ENCODE measurements at regions not wholly inside any gene's neighbourhood (a gene's known extent, or its start where the extent isn't known, plus 50 kb on each side); places are given as distances from the start of the nearest gene placed in this dataset.
"Not testable (repeated sequence)": the region's sequence is repeated elsewhere in the genome, so short reads cannot be mapped to it uniquely, and the experiment has no call there.

- Histone ChIP-seq H3K79me2 (ENCODE audit: insufficient read depth, low read length) (no peaks in the 10 kb centered on the region), H3K27me3 (ENCODE audit: insufficient read depth, low read length) (no peaks in the 10 kb centered on the region; the same call in 1 of the 2 replicates), H3K9me3 (ENCODE audit: low read length) (no peaks in the 10 kb centered on the region), H4K20me1 (ENCODE audit: insufficient read depth, low read length) (no peaks in the 10 kb centered on the region), H3K4me2 (ENCODE audit: low read length) (no peak overlapping the region), H3K9ac (ENCODE audit: low read length) (no peak overlapping the region), H3K9me2 (ENCODE audit: low read depth, low read length) (no peaks in the 10 kb centered on the region), H3K36me3 (ENCODE audit: insufficient read depth, low read length) (no peaks in the 10 kb centered on the region), H3F3A (ENCODE audit: insufficient read depth, low read length) (no peaks in the 10 kb centered on the region), H3K4me1 (ENCODE audit: insufficient read depth, low read length, severe bottlenecking) (no peaks in the 10 kb centered on the region), H2AFZ (ENCODE audit: low read length) (no peak overlapping the region), H3K27ac (ENCODE audit: low read depth, low read length, poor library complexity, severe bottlenecking) (no peak overlapping the region), H3K4me3 (ENCODE audit: low read depth, low read length, poor library complexity, severe bottlenecking) (no peak overlapping the region)
- TF ChIP-seq CTCF (IDR thresholded peaks at IDR 0.05; ENCODE audit: low read length) (no peak), EZH2 (IDR thresholded peaks at IDR 0.05; ENCODE audit: borderline replicate concordance, low read length) (no peak)
Measured at GRCh38 chr7:17105701-17106100, 192.8 kb upstream of the AHR start.

- Histone ChIP-seq H3K4me2 (ENCODE audit: low read length) (no peak overlapping the region), H3K9me3 (ENCODE audit: low read length) (no peaks in the 10 kb centered on the region), H3K4me3 (ENCODE audit: low read depth, low read length, poor library complexity, severe bottlenecking) (no peak overlapping the region), H3K9me2 (ENCODE audit: low read depth, low read length) (no peaks in the 10 kb centered on the region), H3F3A (ENCODE audit: insufficient read depth, low read length) (no peaks in the 10 kb centered on the region), H2AFZ (ENCODE audit: low read length) (no peak overlapping the region), H3K36me3 (ENCODE audit: insufficient read depth, low read length) (no peaks in the 10 kb centered on the region), H3K27me3 (ENCODE audit: insufficient read depth, low read length) (no peaks in the 10 kb centered on the region), H3K79me2 (ENCODE audit: insufficient read depth, low read length) (no peaks in the 10 kb centered on the region), H3K4me1 (ENCODE audit: insufficient read depth, low read length, severe bottlenecking) (no peaks in the 10 kb centered on the region), H3K27ac (ENCODE audit: low read depth, low read length, poor library complexity, severe bottlenecking) (no peak overlapping the region), H3K9ac (ENCODE audit: low read length) (no peak overlapping the region), H4K20me1 (ENCODE audit: insufficient read depth, low read length) (no peaks in the 10 kb centered on the region)
- TF ChIP-seq EZH2 (IDR thresholded peaks at IDR 0.05; ENCODE audit: borderline replicate concordance, low read length) (no peak), CTCF (IDR thresholded peaks at IDR 0.05; ENCODE audit: low read length) (no peak)
Measured at GRCh38 chr7:17108049-17108584, 190.3 kb upstream of the AHR start.

GRCh38 chr7:17109020-17109419, 189.4 kb upstream of the AHR start:
- Histone ChIP-seq H4K20me1 (ENCODE audit: insufficient read depth, low read length) (no peaks in the 10 kb centered on the region), H3K9me2 (ENCODE audit: low read depth, low read length) (no peaks in the 10 kb centered on the region)

GRCh38 chr7:17113770-17114169, 184.7 kb upstream of the AHR start:
- not testable (repeated sequence) for H3K9me2 ChIP-seq (ENCODE audit: low read depth, low read length); H3K4me2 ChIP-seq (ENCODE audit: low read length); H3K79me2 ChIP-seq (ENCODE audit: insufficient read depth, low read length); H3K4me3 ChIP-seq (ENCODE audit: low read depth, low read length, poor library complexity, severe bottlenecking); H3K9me3 ChIP-seq (ENCODE audit: low read length); H4K20me1 ChIP-seq (ENCODE audit: insufficient read depth, low read length); H3K36me3 ChIP-seq (ENCODE audit: insufficient read depth, low read length); H3K9ac ChIP-seq (ENCODE audit: low read length); H3F3A ChIP-seq (ENCODE audit: insufficient read depth, low read length); H2AFZ ChIP-seq (ENCODE audit: low read length); H3K4me1 ChIP-seq (ENCODE audit: insufficient read depth, low read length, severe bottlenecking); H3K27ac ChIP-seq (ENCODE audit: low read depth, low read length, poor library complexity, severe bottlenecking); H3K27me3 ChIP-seq (ENCODE audit: insufficient read depth, low read length)

More at GRCh38 chr7:17109020-17109419, 189.4 kb upstream of the AHR start:
- Histone ChIP-seq H3K36me3 (ENCODE audit: insufficient read depth, low read length) (no peaks in the 10 kb centered on the region), H3K4me1 (ENCODE audit: insufficient read depth, low read length, severe bottlenecking) (no peaks in the 10 kb centered on the region), H2AFZ (ENCODE audit: low read length) (no peak overlapping the region), H3K4me3 (ENCODE audit: low read depth, low read length, poor library complexity, severe bottlenecking) (no peak overlapping the region), H3K9ac (ENCODE audit: low read length) (no peak overlapping the region), H3F3A (ENCODE audit: insufficient read depth, low read length) (no peaks in the 10 kb centered on the region), H3K4me2 (ENCODE audit: low read length) (no peak overlapping the region), H3K27me3 (ENCODE audit: insufficient read depth, low read length) (no peaks in the 10 kb centered on the region), H3K27ac (ENCODE audit: low read depth, low read length, poor library complexity, severe bottlenecking) (no peak overlapping the region), H3K9me3 (ENCODE audit: low read length) (no peaks in the 10 kb centered on the region), H3K79me2 (ENCODE audit: insufficient read depth, low read length) (no peaks in the 10 kb centered on the region)
- TF ChIP-seq CTCF (IDR thresholded peaks at IDR 0.05; ENCODE audit: low read length) (no peak), EZH2 (IDR thresholded peaks at IDR 0.05; ENCODE audit: borderline replicate concordance, low read length) (no peak)
